ENCODE measurements at regions not wholly inside any gene's neighbourhood (a gene's known extent, or its start where the extent isn't known, plus 50 kb on each side); places are given as distances from the start of the nearest gene placed in this dataset.

DNA sequence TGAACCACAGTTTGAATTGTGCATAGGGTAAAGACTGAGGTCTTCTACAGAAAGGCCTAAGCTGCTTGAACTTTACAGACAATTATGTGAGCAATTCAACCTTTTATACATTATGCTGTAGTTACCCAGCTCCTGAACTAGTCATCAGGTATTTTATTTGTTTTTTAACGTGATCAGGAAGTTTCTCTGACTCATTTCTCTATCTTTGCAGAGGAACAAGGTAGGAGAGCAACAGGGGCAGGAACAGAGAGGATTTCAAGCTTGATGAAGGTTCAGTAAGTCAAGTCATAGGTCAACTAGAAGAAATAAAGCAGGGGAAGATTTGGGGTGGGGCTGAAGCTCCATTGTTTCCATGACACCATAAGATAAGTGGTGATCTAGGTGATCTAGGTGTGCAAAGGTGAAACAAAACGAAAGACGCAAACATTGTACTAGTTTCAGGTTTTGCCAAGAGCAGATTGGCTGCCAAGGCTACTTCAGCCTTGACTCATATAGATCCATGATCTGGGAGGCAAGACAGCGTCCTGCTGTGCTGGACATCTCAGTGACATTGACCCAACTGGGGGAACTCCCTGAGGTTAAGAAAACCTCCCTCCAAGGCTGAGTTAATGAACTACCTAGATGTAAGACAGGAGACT, 198.1 kb downstream of the DAD1 start:
- peak; percentile 36 for DNase-seq (ENCODE audit: low spot score)

DNA sequence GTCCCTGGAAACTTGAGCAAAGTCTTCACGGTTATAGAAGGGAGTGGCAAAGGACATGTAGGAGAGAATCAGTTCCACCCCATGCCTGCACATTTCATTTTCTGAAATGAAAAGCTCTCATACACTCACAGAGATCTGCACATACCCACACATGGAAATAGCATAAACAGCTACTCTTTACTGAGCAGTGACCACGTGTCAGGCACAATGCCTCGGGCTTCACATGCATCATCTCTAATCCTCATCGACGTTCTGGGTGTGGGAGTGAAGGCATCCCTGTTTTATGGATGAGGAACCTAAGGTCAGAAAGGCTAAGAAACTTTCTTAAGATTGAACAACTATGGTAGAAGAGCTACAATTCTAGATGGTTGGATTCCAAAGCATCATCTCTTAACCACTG, 198.8 kb downstream of the DAD1 start:
- no peak for DNase-seq (ENCODE audit: low spot score)
- TF ChIP-seq, protein P1, sequence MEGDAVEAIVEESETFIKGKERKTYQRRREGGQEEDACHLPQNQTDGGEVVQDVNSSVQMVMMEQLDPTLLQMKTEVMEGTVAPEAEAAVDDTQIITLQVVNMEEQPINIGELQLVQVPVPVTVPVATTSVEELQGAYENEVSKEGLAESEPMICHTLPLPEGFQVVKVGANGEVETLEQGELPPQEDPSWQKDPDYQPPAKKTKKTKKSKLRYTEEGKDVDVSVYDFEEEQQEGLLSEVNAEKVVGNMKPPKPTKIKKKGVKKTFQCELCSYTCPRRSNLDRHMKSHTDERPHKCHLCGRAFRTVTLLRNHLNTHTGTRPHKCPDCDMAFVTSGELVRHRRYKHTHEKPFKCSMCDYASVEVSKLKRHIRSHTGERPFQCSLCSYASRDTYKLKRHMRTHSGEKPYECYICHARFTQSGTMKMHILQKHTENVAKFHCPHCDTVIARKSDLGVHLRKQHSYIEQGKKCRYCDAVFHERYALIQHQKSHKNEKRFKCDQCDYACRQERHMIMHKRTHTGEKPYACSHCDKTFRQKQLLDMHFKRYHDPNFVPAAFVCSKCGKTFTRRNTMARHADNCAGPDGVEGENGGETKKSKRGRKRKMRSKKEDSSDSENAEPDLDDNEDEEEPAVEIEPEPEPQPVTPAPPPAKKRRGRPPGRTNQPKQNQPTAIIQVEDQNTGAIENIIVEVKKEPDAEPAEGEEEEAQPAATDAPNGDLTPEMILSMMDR (IDR thresholded peaks at IDR 0.05; ENCODE audit: extremely low read depth, insufficient read depth, missing control alignments): no peak
- in situ Hi-C loops (cut with MboI; ENCODE audit: low pct_unique_long_range_greater_than_20kb, low sequenced_read_pairs, unreplicated experiment): loop anchor here (5.0 to 10.0 kb wide), 3 partner anchors 82 to 475 kb away; no protein-coding TSS in a partner anchor

More for the DNA sequence above, 198.1 kb downstream of the DAD1 start:
- TF ChIP-seq, protein P1 (IDR thresholded peaks at IDR 0.05; ENCODE audit: extremely low read depth, insufficient read depth, missing control alignments): no peak
- in situ Hi-C loops (cut with MboI; ENCODE audit: low pct_unique_long_range_greater_than_20kb, low sequenced_read_pairs, unreplicated experiment): loop anchor here (5.0 to 10.0 kb wide), 3 partner anchors 81 to 474 kb away; no protein-coding TSS in a partner anchor

DNA sequence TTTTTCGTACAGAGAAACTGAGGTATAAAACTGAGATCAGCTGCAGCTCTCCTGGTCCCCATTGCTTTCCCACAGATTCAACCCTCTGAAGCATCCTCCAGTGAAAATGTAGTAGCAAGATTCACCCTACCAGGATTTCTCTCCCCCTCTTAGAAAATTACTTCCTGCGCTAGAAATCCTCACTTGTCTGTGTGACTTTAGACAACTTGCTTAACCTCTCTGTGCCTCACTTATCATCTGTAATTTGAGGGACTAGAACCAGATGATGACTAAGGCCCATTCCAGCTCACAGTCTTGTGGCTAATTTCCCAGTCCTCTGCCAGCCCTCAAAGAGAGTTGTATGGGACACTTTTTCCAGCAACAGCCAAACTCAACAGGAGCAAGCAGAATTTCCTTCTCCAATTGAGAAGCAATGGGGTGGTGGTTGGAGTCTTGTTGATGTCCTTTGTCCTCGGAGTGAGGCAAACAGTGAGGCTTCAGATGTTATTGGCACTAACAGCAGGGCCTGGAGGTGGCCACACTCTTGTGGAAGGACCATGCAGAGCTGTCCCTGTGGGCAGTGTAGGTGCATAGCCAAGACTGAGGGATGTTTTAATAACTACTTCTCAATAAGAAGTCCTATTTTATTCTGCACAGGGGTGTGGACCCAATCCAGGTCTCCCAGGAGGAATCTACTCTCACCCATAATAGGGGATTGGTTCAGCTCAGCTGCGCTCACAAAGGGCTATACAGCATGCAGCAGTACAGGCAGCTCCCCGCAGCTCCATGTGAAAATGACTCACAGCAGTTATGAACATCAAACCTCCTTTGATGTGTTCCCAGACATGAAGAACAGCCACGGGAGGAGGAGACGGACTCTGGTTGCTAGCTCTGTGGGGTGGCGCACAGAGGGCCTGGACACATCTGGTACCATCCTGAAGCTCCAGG, 200.1 kb downstream of the DAD1 start:
- in situ Hi-C loops (cut with MboI; ENCODE audit: low pct_unique_long_range_greater_than_20kb, low sequenced_read_pairs, unreplicated experiment): loop anchor here (10.0 kb wide), 1 partner anchor 266 kb away; no protein-coding TSS in a partner anchor
- TF ChIP-seq, protein P1 (IDR thresholded peaks at IDR 0.05; ENCODE audit: extremely low read depth, insufficient read depth, missing control alignments): no peak
- DNase-seq (ENCODE audit: low spot score): no peak

DNA sequence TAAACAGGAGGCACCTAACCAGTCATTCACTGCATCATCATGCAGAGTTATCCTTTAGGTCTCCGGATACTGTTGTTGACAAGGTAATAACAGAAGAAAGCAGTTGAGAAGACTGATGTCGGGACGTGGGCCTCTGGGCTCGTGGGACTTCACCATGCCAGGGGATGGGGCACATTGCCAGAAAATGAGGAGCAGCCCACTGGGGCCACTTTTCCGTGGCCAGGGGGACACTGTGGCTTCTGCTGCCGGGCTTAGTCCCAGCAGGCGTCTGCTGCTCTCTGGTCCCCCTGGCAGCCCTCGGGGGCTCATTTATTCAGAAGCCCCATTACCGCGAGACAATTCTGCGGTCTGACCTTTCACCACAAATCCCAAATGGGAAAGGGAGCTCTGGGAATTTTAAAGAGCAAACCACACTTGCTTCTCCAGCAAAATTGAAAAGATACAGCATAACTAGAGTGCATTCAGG, 201.2 kb downstream of the DAD1 start:
- in situ Hi-C loops (cut with MboI; ENCODE audit: low pct_unique_long_range_greater_than_20kb, low sequenced_read_pairs, unreplicated experiment): loop anchor here (10.0 kb wide), 1 partner anchor 267 kb away; no protein-coding TSS in a partner anchor
- no peak for DNase-seq (ENCODE audit: low spot score)
- TF ChIP-seq, protein P1 (IDR thresholded peaks at IDR 0.05; ENCODE audit: extremely low read depth, insufficient read depth, missing control alignments): no peak

DNA sequence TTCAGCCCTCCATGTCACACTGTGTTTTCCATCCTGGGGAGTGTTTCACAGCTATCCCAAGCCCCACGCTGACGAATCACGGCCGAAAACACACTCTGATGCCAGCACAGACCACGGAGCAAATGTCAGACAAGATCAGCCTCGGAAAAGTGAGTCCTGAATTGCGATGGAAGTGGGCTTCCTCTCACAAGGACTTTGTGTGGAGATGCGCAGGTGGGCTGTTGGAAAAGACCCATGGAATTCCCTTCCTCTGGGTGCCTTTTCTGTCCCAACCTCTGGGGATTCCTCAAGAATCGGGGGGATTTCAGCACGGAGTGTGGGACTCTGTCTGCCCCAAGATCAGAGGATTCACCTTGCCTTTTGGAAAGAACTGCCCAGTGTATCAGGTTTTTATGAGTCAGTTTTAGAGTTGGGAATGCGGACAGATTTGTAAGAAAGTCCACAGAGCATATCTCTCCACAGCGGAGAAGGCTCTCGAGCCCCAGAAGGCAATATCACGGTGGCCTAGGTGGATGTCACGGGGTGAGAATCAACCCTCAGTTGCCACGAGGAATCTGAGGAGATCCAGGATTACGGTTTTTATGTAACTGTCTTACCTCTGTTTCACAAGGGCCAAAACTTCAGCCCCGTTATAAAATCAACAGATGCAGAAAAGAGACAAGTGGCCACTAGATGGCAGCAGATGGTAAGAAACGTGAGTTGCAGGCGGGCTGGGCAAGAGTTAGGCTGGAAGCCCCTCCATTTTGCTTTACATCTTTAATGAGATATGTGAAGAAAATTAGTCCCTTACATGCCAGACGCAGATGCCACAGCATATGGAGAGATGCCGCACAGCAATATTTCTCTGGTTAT, 201.9 kb downstream of the DAD1 start:
- in situ Hi-C loops (cut with MboI; ENCODE audit: low pct_unique_long_range_greater_than_20kb, low sequenced_read_pairs, unreplicated experiment): loop anchor here (10.0 kb wide), 1 partner anchor 268 kb away; no protein-coding TSS in a partner anchor
- TF ChIP-seq, protein P1 (IDR thresholded peaks at IDR 0.05; ENCODE audit: extremely low read depth, insufficient read depth, missing control alignments): peak; percentile 81
- peak; percentile 67 for DNase-seq (ENCODE audit: low spot score)

Data from GM13977 (cell line).